RWPE2 (cell line): ENCODE measurements at regions not wholly inside any gene's neighbourhood (a gene's known extent, or its start where the extent isn't known, plus 50 kb on each side); places are given as distances from the start of the nearest gene placed in this dataset.

Experiments used
- ATAC-seq: fragments of 200-7000 bp; cut with Tn5 transposase; 3 replicates; pipeline ENCODE4 v1.9.1; 2021; ENCODE audit warnings: low read depth
- DNase-seq: peaks from one replicate; pipeline ENCODE4 v3.0.0-alpha.2; 2020; ENCODE audit warnings: low spot score
- H3K27ac ChIP-seq: fragments of 450-650 bp; 2 replicates; pipeline ENCODE4 v1.5.1; 2017; ENCODE audit warnings: mild to moderate bottlenecking; ENCODE audit not compliant: poor library complexity, severe bottlenecking
- H3K27me3 ChIP-seq: fragments of 250-450 bp; sonication (Bioruptor Pico); 2 replicates; pipeline ENCODE4 v1.5.1; 2021; ENCODE audit warnings: mild to moderate bottlenecking, moderate library complexity; ENCODE audit not compliant: insufficient read depth, poor library complexity, severe bottlenecking
- H3K36me3 ChIP-seq: fragments of 250-450 bp; sonication (Bioruptor Pico); 2 replicates; pipeline ENCODE4 v1.5.1; 2020; ENCODE audit warnings: low read depth, mild to moderate bottlenecking, moderate library complexity
- H3K4me1 ChIP-seq: fragments of 250-450 bp; sonication (Bioruptor Pico); 2 replicates; pipeline ENCODE4 v1.5.1; 2021; ENCODE audit warnings: mild to moderate bottlenecking, moderate library complexity; ENCODE audit not compliant: insufficient read depth, poor library complexity, severe bottlenecking
- H3K4me3 ChIP-seq: fragments of 250-450 bp; sonication (Bioruptor Pico); 2 replicates; pipeline ENCODE4 v1.5.1; 2021; ENCODE audit warnings: mild to moderate bottlenecking, moderate library complexity; ENCODE audit not compliant: severe bottlenecking
- H3K9me3 ChIP-seq: fragments of 250-450 bp; sonication (Bioruptor Pico); 2 replicates; pipeline ENCODE4 v1.5.1; 2021; ENCODE audit warnings: mild to moderate bottlenecking, moderate library complexity; ENCODE audit not compliant: severe bottlenecking
- TF ChIP-seq, protein P1 (sequence below): fragments of 450-650 bp; IDR thresholded peaks from one replicate; pipeline ENCODE4 v1.5.1; 2017; ENCODE audit warnings: mild to moderate bottlenecking, moderate library complexity; ENCODE audit not compliant: poor library complexity, severe bottlenecking

DNA sequence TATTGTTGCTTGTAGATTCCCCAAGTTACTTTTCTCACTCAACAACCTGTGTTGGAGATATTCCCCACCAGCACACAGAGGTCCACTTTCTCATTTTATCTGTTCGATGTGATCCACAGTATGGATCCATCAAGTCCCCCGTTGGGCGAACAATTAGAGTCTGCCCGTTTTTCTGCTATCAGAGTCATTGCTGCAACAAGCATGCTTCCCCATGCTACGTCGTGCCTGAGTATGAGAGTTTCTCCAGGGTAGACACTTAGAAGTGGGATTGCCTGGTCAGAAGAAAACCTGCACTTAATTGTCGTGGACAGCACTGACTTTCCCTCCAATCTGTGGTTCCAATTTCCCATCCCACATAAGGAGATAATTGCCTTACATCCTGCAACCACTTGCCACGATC is 62.7 kb upstream of the SHOX start:
- Histone ChIP-seq H3K4me3 (no peak overlapping the region), H3K27ac (no peak overlapping the region), H3K9me3 (peaks cover 4% of the 10 kb centered on the region), H3K27me3 (no peaks in the 10 kb centered on the region), H3K36me3 (no peaks in the 10 kb centered on the region), H3K4me1 (no peaks in the 10 kb centered on the region)
- ATAC-seq (no peak), DNase-seq (no peak)
- TF ChIP-seq, protein P1, sequence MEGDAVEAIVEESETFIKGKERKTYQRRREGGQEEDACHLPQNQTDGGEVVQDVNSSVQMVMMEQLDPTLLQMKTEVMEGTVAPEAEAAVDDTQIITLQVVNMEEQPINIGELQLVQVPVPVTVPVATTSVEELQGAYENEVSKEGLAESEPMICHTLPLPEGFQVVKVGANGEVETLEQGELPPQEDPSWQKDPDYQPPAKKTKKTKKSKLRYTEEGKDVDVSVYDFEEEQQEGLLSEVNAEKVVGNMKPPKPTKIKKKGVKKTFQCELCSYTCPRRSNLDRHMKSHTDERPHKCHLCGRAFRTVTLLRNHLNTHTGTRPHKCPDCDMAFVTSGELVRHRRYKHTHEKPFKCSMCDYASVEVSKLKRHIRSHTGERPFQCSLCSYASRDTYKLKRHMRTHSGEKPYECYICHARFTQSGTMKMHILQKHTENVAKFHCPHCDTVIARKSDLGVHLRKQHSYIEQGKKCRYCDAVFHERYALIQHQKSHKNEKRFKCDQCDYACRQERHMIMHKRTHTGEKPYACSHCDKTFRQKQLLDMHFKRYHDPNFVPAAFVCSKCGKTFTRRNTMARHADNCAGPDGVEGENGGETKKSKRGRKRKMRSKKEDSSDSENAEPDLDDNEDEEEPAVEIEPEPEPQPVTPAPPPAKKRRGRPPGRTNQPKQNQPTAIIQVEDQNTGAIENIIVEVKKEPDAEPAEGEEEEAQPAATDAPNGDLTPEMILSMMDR: no peak

DNA sequence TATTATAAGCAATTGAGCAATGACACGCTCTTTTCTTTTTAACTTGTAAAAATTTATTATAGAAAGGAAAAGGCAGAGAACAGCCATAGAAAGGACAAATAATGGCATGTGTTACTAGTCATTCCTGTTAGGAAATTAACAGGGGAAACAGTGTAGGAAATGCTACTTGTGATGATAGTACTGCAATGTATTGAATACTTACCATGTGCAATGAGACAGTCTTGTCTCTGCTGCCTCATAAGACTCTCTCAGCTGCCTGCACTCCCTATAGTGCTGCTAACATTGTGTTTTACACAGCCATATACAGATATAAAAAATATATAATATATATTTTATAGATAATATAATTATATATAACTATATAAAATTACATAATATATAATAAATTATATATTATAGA is 62.3 kb upstream of the SHOX start:
- TF ChIP-seq, protein P1: no peak
- Histone ChIP-seq H3K4me1 (no peaks in the 10 kb centered on the region), H3K27ac (no peak overlapping the region), H3K4me3 (no peak overlapping the region), H3K27me3 (no peaks in the 10 kb centered on the region), H3K9me3 (peaks cover 4% of the 10 kb centered on the region), H3K36me3 (no peaks in the 10 kb centered on the region)
- ATAC-seq (no peak), DNase-seq (no peak)

DNA sequence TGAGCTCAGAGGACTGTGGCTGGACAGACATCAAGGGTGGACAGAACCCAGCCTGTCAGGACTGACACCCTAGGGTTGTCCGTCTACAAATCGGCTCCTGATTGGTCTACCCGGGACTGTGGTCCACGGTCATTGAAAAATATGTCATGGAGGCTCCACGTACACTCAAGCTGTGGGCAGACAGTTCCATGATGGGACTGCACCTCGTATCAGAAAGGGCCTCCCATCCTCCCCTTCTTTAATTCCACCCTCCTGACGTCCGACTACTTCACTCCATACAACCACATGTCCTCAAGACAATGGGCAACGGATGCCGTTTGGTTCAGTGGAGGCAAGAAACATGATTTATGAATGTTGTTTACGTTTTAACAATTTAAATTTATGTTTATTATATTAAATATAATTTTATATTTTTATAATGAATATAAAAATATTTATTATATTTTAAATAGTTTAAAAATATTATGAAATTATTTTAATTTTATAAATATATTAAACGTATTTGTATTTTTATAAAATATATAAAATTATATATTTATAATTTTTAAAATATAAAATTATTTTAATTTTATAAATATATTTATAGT is 58.0 kb upstream of the SHOX start:
- TF ChIP-seq, protein P1: no peak
- Histone ChIP-seq H3K27ac (no peak overlapping the region), H3K9me3 (peaks cover 8% of the 10 kb centered on the region), H3K4me3 (no peak overlapping the region), H3K27me3 (no peaks in the 10 kb centered on the region), H3K36me3 (no peaks in the 10 kb centered on the region), H3K4me1 (no peaks in the 10 kb centered on the region)
- no peak for DNase-seq
- ATAC-seq: no peak

DNA sequence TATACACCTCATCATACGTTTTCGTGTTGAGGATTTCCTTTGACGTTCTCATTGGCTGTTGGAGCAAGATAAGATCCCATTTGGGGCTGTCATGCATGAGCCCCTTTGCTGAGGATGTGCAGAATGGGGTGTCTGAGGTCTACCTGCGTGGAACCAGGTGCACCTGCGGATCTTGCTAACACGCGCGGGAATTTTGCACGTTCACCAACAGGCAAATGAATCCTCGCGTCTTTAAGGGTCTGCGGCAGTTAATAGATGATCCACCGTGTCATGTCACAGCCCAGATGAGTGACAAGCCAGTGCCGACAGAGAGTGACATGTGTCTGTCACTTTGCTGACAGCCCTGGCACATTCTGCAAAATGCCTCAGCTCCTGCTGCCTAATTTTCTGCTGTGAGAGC is 56.3 kb upstream of the SHOX start:
- Histone ChIP-seq H3K4me3 (no peak overlapping the region), H3K27me3 (no peaks in the 10 kb centered on the region), H3K27ac (no peak overlapping the region), H3K9me3 (peaks cover 8% of the 10 kb centered on the region), H3K4me1 (no peaks in the 10 kb centered on the region), H3K36me3 (no peaks in the 10 kb centered on the region)
- ATAC-seq: no peak
- TF ChIP-seq, protein P1: no peak
- DNase-seq: no peak

DNA sequence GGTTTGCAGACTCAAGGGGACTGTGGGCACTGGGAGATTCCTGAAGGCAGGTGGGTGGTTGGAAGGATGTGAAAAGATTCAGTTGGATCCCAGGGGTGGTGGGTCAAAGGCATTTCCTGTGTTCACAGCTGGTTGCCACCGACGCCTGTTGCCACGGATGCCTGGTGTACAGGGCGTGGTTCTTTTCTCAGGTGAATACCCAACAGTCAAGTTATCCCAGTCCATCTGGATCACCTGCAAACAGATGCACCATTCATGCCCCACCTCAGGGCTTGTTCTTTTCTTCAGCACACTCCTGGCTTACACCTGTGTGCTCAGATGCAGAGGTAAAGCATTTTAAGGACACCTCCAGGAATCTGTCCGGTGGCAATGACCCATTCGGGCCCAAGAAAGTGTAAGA is 55.8 kb upstream of the SHOX start:
- Histone ChIP-seq H3K36me3 (no peaks in the 10 kb centered on the region), H3K27me3 (no peaks in the 10 kb centered on the region), H3K9me3 (peaks cover 9% of the 10 kb centered on the region), H3K4me3 (no peak overlapping the region), H3K27ac (no peak overlapping the region), H3K4me1 (no peaks in the 10 kb centered on the region)
- TF ChIP-seq, protein P1: no peak
- no peak; the same call in 2 of the 3 replicates for ATAC-seq
- DNase-seq: no peak
